HFFc6 (cell line): ENCODE measurements at regions not wholly inside any gene's neighbourhood (a gene's known extent, or its start where the extent isn't known, plus 50 kb on each side); places are given as distances from the start of the nearest gene placed in this dataset.

Source experiments
- DNase-seq: peaks from one replicate; pipeline ENCODE4 v3.0.0-alpha.2; 2018
- H3K27ac Mint-ChIP-seq: 2 replicates; pipeline ENCODE4 v1.8.0; 2020; ENCODE audit warnings: mild to moderate bottlenecking, mixed read lengths
- H3K27me3 Mint-ChIP-seq: 2 replicates; pipeline ENCODE4 v1.8.0; 2021; ENCODE audit warnings: mild to moderate bottlenecking, moderate library complexity, mixed read lengths; ENCODE audit not compliant: insufficient read depth
- H3K36me3 Mint-ChIP-seq: 2 replicates; pipeline ENCODE4 v1.8.0; 2021; ENCODE audit warnings: low read depth, mixed read lengths
- H3K4me1 Mint-ChIP-seq: 2 replicates; pipeline ENCODE4 v1.8.0; 2020; ENCODE audit warnings: low read depth, mixed read lengths
- H3K4me3 Mint-ChIP-seq: 2 replicates; pipeline ENCODE4 v1.8.0; 2020; ENCODE audit warnings: mild to moderate bottlenecking, moderate library complexity, mixed read lengths
- H3K9me3 Mint-ChIP-seq: 2 replicates; pipeline ENCODE4 v1.8.0; 2020; ENCODE audit warnings: mild to moderate bottlenecking, mixed read lengths
- CTCF ChIP-seq: fragments of 200-600 bp; sonication (generic); IDR thresholded peaks from 2 replicates; pipeline ENCODE4 v1.5.0; 2021; ENCODE audit warnings: antibody characterized with exemption, mild to moderate bottlenecking

GRCh38 chr11:37613031-37613430, 1015.0 kb upstream of the RAG2 start:
- no peak overlapping the region for H3K27ac Mint-ChIP-seq
- no peaks in the 10 kb centered on the region for H3K36me3 Mint-ChIP-seq
- TF ChIP-seq CTCF = no peak
- no peaks in the 10 kb centered on the region for H3K4me1 Mint-ChIP-seq
- no peak for DNase-seq
- no peaks in the 10 kb centered on the region for H3K9me3 Mint-ChIP-seq
- no peaks in the 10 kb centered on the region for H3K27me3 Mint-ChIP-seq
- no peak overlapping the region for H3K4me3 Mint-ChIP-seq

DNA sequence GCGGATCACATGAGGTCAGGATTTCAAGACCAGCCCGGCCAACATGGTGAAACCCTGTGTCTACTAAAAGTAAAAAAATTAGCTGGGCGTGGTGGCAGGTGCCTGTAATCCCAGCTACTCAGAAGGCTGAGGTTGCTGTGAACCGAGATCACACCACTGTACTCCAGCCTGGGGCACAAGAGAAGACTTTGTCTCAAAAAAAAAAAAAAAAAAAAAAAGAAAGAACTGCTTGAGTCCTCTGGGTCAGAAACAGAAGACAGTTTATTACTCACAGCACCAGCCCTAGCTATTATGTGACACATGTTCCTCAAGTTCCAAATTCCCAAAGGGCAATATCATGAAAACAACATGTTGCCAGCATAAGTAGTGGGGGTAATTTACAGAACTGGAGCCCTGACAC, 1014.1 kb upstream of the RAG2 start:
- DNase-seq = no peak
- Mint-ChIP-seq H3K4me3 (no peak overlapping the region), H3K27me3 (no peaks in the 10 kb centered on the region), H3K36me3 (no peaks in the 10 kb centered on the region), H3K9me3 (no peaks in the 10 kb centered on the region), H3K27ac (no peak overlapping the region), H3K4me1 (no peaks in the 10 kb centered on the region)
- TF ChIP-seq CTCF = no peak

GRCh38 chr11:37605229-37605628, 1007.2 kb upstream of the RAG2 start:
- Mint-ChIP-seq H3K27me3 (no peaks in the 10 kb centered on the region), H3K4me3 (no peak overlapping the region), H3K4me1 (no peaks in the 10 kb centered on the region), H3K9me3 (no peaks in the 10 kb centered on the region), H3K36me3 (no peaks in the 10 kb centered on the region), H3K27ac (no peak overlapping the region)
- TF ChIP-seq CTCF = no peak
- DNase-seq = no peak

- no peak overlapping the region for H3K4me3 Mint-ChIP-seq
Observed at GRCh38 chr11:37598381-37598780, 1000.3 kb upstream of the RAG2 start.

DNA sequence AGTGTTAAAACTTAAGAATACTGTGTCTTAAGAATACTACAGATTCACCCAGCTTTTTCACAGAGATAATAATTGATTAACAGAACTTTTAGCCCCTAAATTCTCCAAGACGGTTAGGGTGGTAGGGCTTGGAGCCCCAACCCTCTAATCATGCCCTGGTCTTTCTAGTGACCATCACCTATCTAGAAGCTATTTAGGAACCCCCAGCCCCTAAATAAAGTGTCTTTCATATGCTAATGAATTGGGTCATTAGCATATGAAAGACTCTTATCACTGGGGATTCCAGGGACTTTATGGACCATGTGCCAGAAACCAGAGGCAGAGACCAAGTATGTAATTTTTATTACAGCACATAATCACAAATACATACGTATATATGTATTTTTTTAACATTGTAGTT, 999.7 kb upstream of the RAG2 start:
- Mint-ChIP-seq H3K27me3 (no peaks in the 10 kb centered on the region), H3K27ac (no peak overlapping the region), H3K4me3 (no peak overlapping the region), H3K4me1 (no peaks in the 10 kb centered on the region), H3K36me3 (no peaks in the 10 kb centered on the region), H3K9me3 (no peaks in the 10 kb centered on the region)
- DNase-seq = no peak
- TF ChIP-seq CTCF = no peak

More at GRCh38 chr11:37598381-37598780, 1000.3 kb upstream of the RAG2 start:
- H3K36me3 Mint-ChIP-seq = no peaks in the 10 kb centered on the region
- TF ChIP-seq CTCF = no peak
- H3K4me1 Mint-ChIP-seq = no peaks in the 10 kb centered on the region
- DNase-seq = no peak
- H3K9me3 Mint-ChIP-seq = no peaks in the 10 kb centered on the region
- no peaks in the 10 kb centered on the region for H3K27me3 Mint-ChIP-seq
- no peak overlapping the region for H3K27ac Mint-ChIP-seq

- Mint-ChIP-seq H3K4me1 (no peaks in the 10 kb centered on the region), H3K27me3 (no peaks in the 10 kb centered on the region), H3K9me3 (no peaks in the 10 kb centered on the region), H3K36me3 (no peaks in the 10 kb centered on the region), H3K4me3 (no peak overlapping the region), H3K27ac (no peak overlapping the region)
- no peak for DNase-seq
- TF ChIP-seq CTCF = no peak
Observed at GRCh38 chr11:37595845-37596244, 997.8 kb upstream of the RAG2 start.
